ENCODE measurements at regions not wholly inside any gene's neighbourhood (a gene's known extent, or its start where the extent isn't known, plus 50 kb on each side); places are given as distances from the start of the nearest gene placed in this dataset.

- Mint-ChIP-seq H3K4me3 (ENCODE audit: unreplicated experiment) (no peak overlapping the region), H3K4me1 (ENCODE audit: unreplicated experiment) (no peaks in the 10 kb centered on the region), H3K36me3 (ENCODE audit: low read depth, unreplicated experiment) (no peaks in the 10 kb centered on the region), H3K27me3 (ENCODE audit: unreplicated experiment) (peaks cover 8% of the 10 kb centered on the region), H3K9me3 (ENCODE audit: unreplicated experiment) (no peaks in the 10 kb centered on the region), H3K27ac (ENCODE audit: unreplicated experiment) (no peak overlapping the region)
- DNase-seq (ENCODE audit: low spot score) = no peak
- no peak for TF ChIP-seq CTCF (IDR thresholded peaks at IDR 0.05; ENCODE audit: unreplicated experiment)
These were observed 68.3 kb upstream of the TARDBP start for GRCh38 chr1:10943991-10944730.

GRCh38 chr1:10945991-10946509 lies 66.4 kb upstream of the TARDBP start:
- no peaks in the 10 kb centered on the region for H3K36me3 Mint-ChIP-seq (ENCODE audit: low read depth, unreplicated experiment)
- H3K9me3 Mint-ChIP-seq (ENCODE audit: unreplicated experiment) = no peaks in the 10 kb centered on the region
- no peak for DNase-seq (ENCODE audit: low spot score)
- no peaks in the 10 kb centered on the region for H3K4me1 Mint-ChIP-seq (ENCODE audit: unreplicated experiment)
- H3K4me3 Mint-ChIP-seq (ENCODE audit: unreplicated experiment) = no peak overlapping the region
- TF ChIP-seq CTCF (IDR thresholded peaks at IDR 0.05; ENCODE audit: unreplicated experiment) = no peak
- peaks cover 5% of the 10 kb centered on the region for H3K27me3 Mint-ChIP-seq (ENCODE audit: unreplicated experiment)
- no peak overlapping the region for H3K27ac Mint-ChIP-seq (ENCODE audit: unreplicated experiment)

GRCh38 chr1:10947181-10947580 lies 65.3 kb upstream of the TARDBP start:
- DNase-seq (ENCODE audit: low spot score) = no peak
- Mint-ChIP-seq H3K4me3 (ENCODE audit: unreplicated experiment) (no peak overlapping the region), H3K36me3 (ENCODE audit: low read depth, unreplicated experiment) (no peaks in the 10 kb centered on the region), H3K27ac (ENCODE audit: unreplicated experiment) (no peak overlapping the region), H3K9me3 (ENCODE audit: unreplicated experiment) (no peaks in the 10 kb centered on the region), H3K27me3 (ENCODE audit: unreplicated experiment) (peaks cover 5% of the 10 kb centered on the region), H3K4me1 (ENCODE audit: unreplicated experiment) (no peaks in the 10 kb centered on the region)
- TF ChIP-seq CTCF (IDR thresholded peaks at IDR 0.05; ENCODE audit: unreplicated experiment) = no peak

- Mint-ChIP-seq H3K4me1 (ENCODE audit: unreplicated experiment) (no peaks in the 10 kb centered on the region), H3K4me3 (ENCODE audit: unreplicated experiment) (no peak overlapping the region), H3K9me3 (ENCODE audit: unreplicated experiment) (no peaks in the 10 kb centered on the region), H3K36me3 (ENCODE audit: low read depth, unreplicated experiment) (no peaks in the 10 kb centered on the region), H3K27me3 (ENCODE audit: unreplicated experiment) (peaks cover 5% of the 10 kb centered on the region), H3K27ac (ENCODE audit: unreplicated experiment) (no peak overlapping the region)
- no peak for TF ChIP-seq CTCF (IDR thresholded peaks at IDR 0.05; ENCODE audit: unreplicated experiment)
- no peak for DNase-seq (ENCODE audit: low spot score)
These were observed 64.6 kb upstream of the TARDBP start for GRCh38 chr1:10947691-10948462.

- Mint-ChIP-seq H3K4me1 (ENCODE audit: unreplicated experiment) (no peaks in the 10 kb centered on the region), H3K27ac (ENCODE audit: unreplicated experiment) (no peak overlapping the region), H3K4me3 (ENCODE audit: unreplicated experiment) (no peak overlapping the region), H3K9me3 (ENCODE audit: unreplicated experiment) (no peaks in the 10 kb centered on the region), H3K27me3 (ENCODE audit: unreplicated experiment) (peaks cover 5% of the 10 kb centered on the region), H3K36me3 (ENCODE audit: low read depth, unreplicated experiment) (no peaks in the 10 kb centered on the region)
- DNase-seq (ENCODE audit: low spot score) = no peak
- no peak for TF ChIP-seq CTCF (IDR thresholded peaks at IDR 0.05; ENCODE audit: unreplicated experiment)
These were observed 64.0 kb upstream of the TARDBP start for GRCh38 chr1:10948463-10948775.

Data from endothelial cell (in vitro differentiated cells).